Endothelial cell of umbilical vein (primary cell): ENCODE measurements at regions not wholly inside any gene's neighbourhood (a gene's known extent, or its start where the extent isn't known, plus 50 kb on each side); places are given as distances from the start of the nearest gene placed in this dataset.

Experiments
- CTCF ChIP-seq, 2 donors: IDR thresholded peaks; 1 replicate in 1 of 2; 2 replicates in 1 of 2; pipeline ENCODE4 v1.5.1; 2011; ENCODE audit warnings: low read length in 2 of 2, mild to moderate bottlenecking in 2 of 2, moderate library complexity in 2 of 2, control low read depth in 1 of 2, inconsistent platforms in 1 of 2, low read depth in 1 of 2; ENCODE audit not compliant: insufficient read depth in 1 of 2; ENCODE audit errors: extremely low read depth in 1 of 2
- EZH2 ChIP-seq: IDR thresholded peaks from 2 replicates; pipeline ENCODE4 v1.6.1; 2012; ENCODE audit warnings: borderline replicate concordance, low read depth, mild to moderate bottlenecking, moderate library complexity, low read length, inconsistent platforms; ENCODE audit not compliant: severe bottlenecking
- FOS ChIP-seq: IDR thresholded peaks from 2 replicates; pipeline ENCODE4 v1.6.1; 2011; ENCODE audit warnings: mild to moderate bottlenecking, low read length, moderate library complexity, borderline replicate concordance; ENCODE audit not compliant: insufficient read depth
- GATA2 ChIP-seq: IDR thresholded peaks from 2 replicates; pipeline ENCODE4 v1.7.0; 2011; ENCODE audit warnings: low read depth, mild to moderate bottlenecking, moderate library complexity, mixed read lengths, low read length; ENCODE audit not compliant: insufficient read length, insufficient read depth
- JUN ChIP-seq: IDR thresholded peaks from 2 replicates; pipeline ENCODE4 v1.6.1; 2011; ENCODE audit warnings: borderline replicate concordance, low read depth; ENCODE audit not compliant: insufficient read length, insufficient read depth
- MAX ChIP-seq: IDR thresholded peaks from 2 replicates; pipeline ENCODE4 v1.6.1; 2011; ENCODE audit not compliant: insufficient read depth, insufficient read length
- MYC ChIP-seq: IDR thresholded peaks from one replicate; pipeline ENCODE4 v1.6.1; 2011; ENCODE audit warnings: mild to moderate bottlenecking, low read depth, low read length
- POLR2A ChIP-seq: IDR thresholded peaks from 2 replicates; pipeline ENCODE4 v1.6.1; 2012; ENCODE audit warnings: low read depth, mild to moderate bottlenecking, control low read depth, low read length
- POLR2AphosphoS5 ChIP-seq: IDR thresholded peaks from 2 replicates; pipeline ENCODE4 v1.6.1; 2012; ENCODE audit warnings: low read depth, mild to moderate bottlenecking, control low read depth, low read length, moderate library complexity; ENCODE audit not compliant: insufficient read depth

GRCh38 chr10:34029455-34029854 is 695.0 kb upstream of the NRP1 start:
- TF ChIP-seq CTCF (IDR thresholded peaks at IDR 0.05; ENCODE audit: extremely low read depth in 1 of 2, insufficient read depth in 1 of 2, low read depth in 1 of 2, low read length in 2 of 2), result no peak
- no peak for TF ChIP-seq MYC
- no peak for TF ChIP-seq POLR2AphosphoS5
- TF ChIP-seq JUN, result no peak
- no peak for TF ChIP-seq MAX
- TF ChIP-seq POLR2A, result no peak
- TF ChIP-seq GATA2, result no peak
- TF ChIP-seq EZH2, result no peak
- no peak for TF ChIP-seq FOS
